ENCODE measurements at regions not wholly inside any gene's neighbourhood (a gene's known extent, or its start where the extent isn't known, plus 50 kb on each side); places are given as distances from the start of the nearest gene placed in this dataset.

DNA sequence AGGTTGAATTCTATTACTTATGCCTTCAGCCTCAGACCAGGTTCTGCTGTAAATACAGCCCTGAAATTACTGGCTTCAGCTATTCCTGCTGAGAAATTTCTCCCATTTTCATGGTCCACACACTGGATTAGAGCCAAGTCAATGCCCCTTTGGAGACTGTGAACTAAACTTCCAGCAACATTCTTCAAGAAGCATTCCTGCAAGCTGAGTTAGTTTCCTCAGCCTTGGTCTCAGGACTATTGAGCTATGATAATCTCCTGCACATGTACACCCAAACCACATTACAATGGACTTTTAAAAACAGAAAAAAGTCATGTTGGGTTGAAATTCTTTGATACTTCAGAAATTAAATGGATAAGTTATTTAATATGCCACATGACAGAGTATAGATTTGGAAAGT lies 58.0 kb upstream of the AVPR1A start:
- no peak for TF ChIP-seq SP1 (IDR thresholded peaks at IDR 0.05)
- TF ChIP-seq HDGF (IDR thresholded peaks at IDR 0.05; ENCODE audit: borderline replicate concordance) = no peak
- TF ChIP-seq BHLHE40 (IDR thresholded peaks at IDR 0.05; ENCODE audit: borderline replicate concordance) = no peak
- no peak for TF ChIP-seq ZNF384 (IDR thresholded peaks at IDR 0.05)
